ENCODE measurements at regions not wholly inside any gene's neighbourhood (a gene's known extent, or its start where the extent isn't known, plus 50 kb on each side); places are given as distances from the start of the nearest gene placed in this dataset.

- TF ChIP-seq POLR2A (IDR thresholded peaks at IDR 0.05) = no peak
- TF ChIP-seq, protein P1, sequence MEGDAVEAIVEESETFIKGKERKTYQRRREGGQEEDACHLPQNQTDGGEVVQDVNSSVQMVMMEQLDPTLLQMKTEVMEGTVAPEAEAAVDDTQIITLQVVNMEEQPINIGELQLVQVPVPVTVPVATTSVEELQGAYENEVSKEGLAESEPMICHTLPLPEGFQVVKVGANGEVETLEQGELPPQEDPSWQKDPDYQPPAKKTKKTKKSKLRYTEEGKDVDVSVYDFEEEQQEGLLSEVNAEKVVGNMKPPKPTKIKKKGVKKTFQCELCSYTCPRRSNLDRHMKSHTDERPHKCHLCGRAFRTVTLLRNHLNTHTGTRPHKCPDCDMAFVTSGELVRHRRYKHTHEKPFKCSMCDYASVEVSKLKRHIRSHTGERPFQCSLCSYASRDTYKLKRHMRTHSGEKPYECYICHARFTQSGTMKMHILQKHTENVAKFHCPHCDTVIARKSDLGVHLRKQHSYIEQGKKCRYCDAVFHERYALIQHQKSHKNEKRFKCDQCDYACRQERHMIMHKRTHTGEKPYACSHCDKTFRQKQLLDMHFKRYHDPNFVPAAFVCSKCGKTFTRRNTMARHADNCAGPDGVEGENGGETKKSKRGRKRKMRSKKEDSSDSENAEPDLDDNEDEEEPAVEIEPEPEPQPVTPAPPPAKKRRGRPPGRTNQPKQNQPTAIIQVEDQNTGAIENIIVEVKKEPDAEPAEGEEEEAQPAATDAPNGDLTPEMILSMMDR (IDR thresholded peaks at IDR 0.05 in 4 of 5, conservative IDR thresholded peaks at IDR 0.05 in 1 of 5) = no peak
Observed at GRCh38 chr21:35603494-35603893, 456.8 kb downstream of the SETD4 start.
